SK-N-MC (cell line): ENCODE measurements at regions not wholly inside any gene's neighbourhood (a gene's known extent, or its start where the extent isn't known, plus 50 kb on each side); places are given as distances from the start of the nearest gene placed in this dataset.

Experiments used
- EZH2 ChIP-seq: fragments of 200-600 bp; sonication (generic); IDR thresholded peaks from one replicate; pipeline ENCODE4 v1.6.1; 2017; ENCODE audit warnings: antibody characterized with exemption
- FOXP2 ChIP-seq: optimal IDR thresholded peaks from 2 replicates; pipeline ENCODE3; 2011; ENCODE audit warnings: mild to moderate bottlenecking, moderate library complexity; ENCODE audit not compliant: insufficient read depth; ENCODE audit errors: extremely low read length, control extremely low read depth
- POLR2AphosphoS5 ChIP-seq: IDR thresholded peaks from 2 replicates; pipeline ENCODE4 v1.6.1; 2012; ENCODE audit warnings: mild to moderate bottlenecking, low read depth, low read length, borderline replicate concordance

DNA sequence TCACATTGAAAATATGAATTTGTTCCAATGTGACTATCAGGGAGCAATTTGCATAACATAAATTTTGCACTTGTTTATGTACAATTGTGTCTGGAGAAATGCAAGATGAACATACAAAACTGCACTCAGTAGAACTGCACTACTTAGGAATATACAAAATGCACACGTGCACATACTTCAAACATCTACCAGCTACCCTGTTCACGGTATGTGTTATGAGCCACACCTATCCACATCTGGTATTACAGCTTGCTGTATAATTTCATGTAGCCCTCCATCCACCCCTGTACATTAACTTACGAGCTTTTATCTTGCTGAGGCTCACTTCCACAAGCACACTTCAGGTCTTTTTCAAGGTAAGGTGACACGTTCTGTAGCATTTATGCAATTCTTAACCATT is 373.5 kb upstream of the ZEB2 start:
- TF ChIP-seq EZH2 (no peak), POLR2AphosphoS5 (no peak), FOXP2 (no peak)
